ENCODE measurements at regions not wholly inside any gene's neighbourhood (a gene's known extent, or its start where the extent isn't known, plus 50 kb on each side); places are given as distances from the start of the nearest gene placed in this dataset.

DNA sequence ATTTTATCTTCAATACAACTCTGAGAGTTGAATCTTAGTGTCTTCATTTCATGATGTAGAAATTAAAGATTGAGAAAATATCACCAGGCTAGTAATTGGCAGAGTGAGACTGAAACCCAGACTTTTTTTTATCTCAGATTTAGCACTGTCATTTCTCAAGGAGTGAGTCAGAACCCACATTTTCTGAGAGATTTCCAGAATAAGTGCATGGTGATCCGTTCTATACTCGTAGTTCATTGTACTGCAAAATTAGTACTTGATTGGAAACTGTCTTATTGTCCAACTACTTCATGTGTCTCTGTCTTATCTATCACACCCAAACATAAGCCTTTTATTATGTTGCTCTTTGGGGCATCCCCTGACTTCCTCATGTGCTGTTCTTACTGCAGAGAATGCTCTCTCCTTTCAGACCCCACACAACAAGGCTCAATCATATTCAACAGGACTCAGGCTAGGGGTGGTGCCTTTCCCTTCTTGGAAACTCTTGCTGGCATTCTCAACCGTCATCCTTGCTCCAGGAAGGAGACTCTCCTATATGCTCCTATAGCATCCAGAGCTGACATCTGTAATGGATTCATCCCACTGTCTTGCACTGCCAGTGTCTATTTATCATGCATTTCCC lies 76.7 kb upstream of the BLID start:
- Histone ChIP-seq H3K27me3 (ENCODE audit: low read length) (no peaks in the 10 kb centered on the region), H3K36me3 (ENCODE audit: insufficient read depth, low read length) (no peaks in the 10 kb centered on the region), H3K4me2 (ENCODE audit: low read depth, low read length, poor library complexity, severe bottlenecking) (no peak overlapping the region), H3K9ac (ENCODE audit: low read length) (no peak overlapping the region), H3K79me2 (ENCODE audit: low read length) (no peaks in the 10 kb centered on the region), H4K20me1 (ENCODE audit: insufficient read depth, low read depth, low read length) (no peaks in the 10 kb centered on the region), H3K27ac (ENCODE audit: low read length) (no peak overlapping the region), H3K9me2 (replicated peaks; ENCODE audit: insufficient read depth, low read length) (no peaks in the 10 kb centered on the region), H3K4me1 (ENCODE audit: low read length) (no peaks in the 10 kb centered on the region), H2AFZ (ENCODE audit: low read length) (no peak overlapping the region), H3K9me3 (ENCODE audit: low read length) (no peaks in the 10 kb centered on the region), H3K4me3 (ENCODE audit: low read length) (no peak overlapping the region)
- DNase-seq, result no peak

DNA sequence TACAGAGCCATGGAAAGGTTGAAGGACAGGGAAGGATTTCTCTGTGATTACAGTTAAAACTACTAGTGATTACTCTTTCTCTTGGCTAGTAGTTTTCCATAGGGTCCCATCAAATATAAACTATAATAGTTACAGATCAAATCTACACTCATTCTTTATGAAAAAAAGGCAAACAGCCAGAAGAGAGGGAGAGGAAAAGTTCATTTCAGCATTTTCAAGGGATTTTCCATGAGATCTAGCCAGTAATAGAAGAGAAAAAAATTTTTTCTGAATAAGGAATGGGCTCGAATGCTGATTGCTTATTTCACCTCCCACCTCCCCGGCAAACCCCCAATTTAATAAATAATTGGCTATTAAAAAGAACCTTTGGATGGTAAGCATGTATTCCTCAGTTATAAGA lies 74.8 kb upstream of the BLID start:
- Histone ChIP-seq H3K27ac (ENCODE audit: low read length) (no peak overlapping the region), H3K27me3 (ENCODE audit: low read length) (no peaks in the 10 kb centered on the region), H3K4me1 (ENCODE audit: low read length) (no peaks in the 10 kb centered on the region), H3K9me3 (ENCODE audit: low read length) (no peaks in the 10 kb centered on the region), H3K9ac (ENCODE audit: low read length) (no peak overlapping the region), H3K36me3 (ENCODE audit: insufficient read depth, low read length) (no peaks in the 10 kb centered on the region), H3K4me3 (ENCODE audit: low read length) (no peak overlapping the region), H3K9me2 (replicated peaks; ENCODE audit: insufficient read depth, low read length) (no peaks in the 10 kb centered on the region), H4K20me1 (ENCODE audit: insufficient read depth, low read depth, low read length) (no peaks in the 10 kb centered on the region), H3K4me2 (ENCODE audit: low read depth, low read length, poor library complexity, severe bottlenecking) (no peak overlapping the region), H3K79me2 (ENCODE audit: low read length) (no peaks in the 10 kb centered on the region), H2AFZ (ENCODE audit: low read length) (no peak overlapping the region)
- no peak for DNase-seq

- Histone ChIP-seq H2AFZ (ENCODE audit: low read length) (no peak overlapping the region), H3K79me2 (ENCODE audit: low read length) (no peaks in the 10 kb centered on the region)
Measured at GRCh38 chr11:122189229-122189628, 73.2 kb upstream of the BLID start.

GRCh38 chr11:122187373-122188165 lies 71.6 kb upstream of the BLID start:
- Histone ChIP-seq H3K4me2 (ENCODE audit: low read depth, low read length, poor library complexity, severe bottlenecking) (no peak overlapping the region), H3K36me3 (ENCODE audit: insufficient read depth, low read length) (no peaks in the 10 kb centered on the region), H3K9me3 (ENCODE audit: low read length) (no peaks in the 10 kb centered on the region), H3K4me1 (ENCODE audit: low read length) (no peaks in the 10 kb centered on the region), H2AFZ (ENCODE audit: low read length) (no peak overlapping the region), H3K4me3 (ENCODE audit: low read length) (no peak overlapping the region), H3K27me3 (ENCODE audit: low read length) (no peaks in the 10 kb centered on the region), H3K9me2 (replicated peaks; ENCODE audit: insufficient read depth, low read length) (no peaks in the 10 kb centered on the region), H3K9ac (ENCODE audit: low read length) (no peak overlapping the region), H3K27ac (ENCODE audit: low read length) (no peak overlapping the region), H4K20me1 (ENCODE audit: insufficient read depth, low read depth, low read length) (no peaks in the 10 kb centered on the region), H3K79me2 (ENCODE audit: low read length) (no peaks in the 10 kb centered on the region)
- no peak for DNase-seq

More at GRCh38 chr11:122189229-122189628, 73.2 kb upstream of the BLID start:
- Histone ChIP-seq H3K36me3 (ENCODE audit: insufficient read depth, low read length) (no peaks in the 10 kb centered on the region), H3K27me3 (ENCODE audit: low read length) (no peaks in the 10 kb centered on the region), H3K4me1 (ENCODE audit: low read length) (no peaks in the 10 kb centered on the region), H3K4me3 (ENCODE audit: low read length) (no peak overlapping the region), H3K9me3 (ENCODE audit: low read length) (no peaks in the 10 kb centered on the region), H3K27ac (ENCODE audit: low read length) (no peak overlapping the region), H3K4me2 (ENCODE audit: low read depth, low read length, poor library complexity, severe bottlenecking) (no peak overlapping the region), H4K20me1 (ENCODE audit: insufficient read depth, low read depth, low read length) (no peaks in the 10 kb centered on the region), H3K9me2 (replicated peaks; ENCODE audit: insufficient read depth, low read length) (no peaks in the 10 kb centered on the region), H3K9ac (ENCODE audit: low read length) (no peak overlapping the region)
- no peak for DNase-seq

DNA sequence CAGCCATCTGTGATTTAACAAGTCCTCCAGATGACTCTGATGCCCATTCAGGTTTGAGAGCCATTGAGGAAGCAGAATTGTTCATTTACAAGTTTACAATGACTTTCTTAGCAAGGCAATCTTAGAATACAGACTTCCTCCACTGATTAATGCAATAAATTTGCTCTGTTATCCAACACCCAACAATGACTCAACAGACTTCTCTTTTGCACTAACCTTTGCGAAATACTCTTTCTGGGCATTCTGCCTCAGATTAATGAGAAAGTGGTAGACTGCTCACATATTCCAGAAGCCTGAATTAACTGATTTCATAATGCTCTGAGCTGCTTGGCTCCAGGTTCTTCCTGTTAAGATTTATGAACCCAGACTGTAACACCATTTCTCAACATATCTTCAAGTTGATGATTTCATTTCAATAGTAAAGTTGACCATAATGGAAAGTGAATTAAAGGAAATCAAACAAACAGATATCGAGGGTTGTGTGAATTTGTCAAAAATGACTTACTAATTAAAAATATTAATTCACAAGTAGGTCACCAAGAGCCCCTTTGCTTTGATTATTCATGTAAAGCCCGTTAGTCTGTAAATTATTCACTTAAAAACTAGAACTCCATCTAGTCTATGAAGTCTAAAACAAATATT lies 70.5 kb upstream of the BLID start:
- no peak for DNase-seq
- no peaks in the 10 kb centered on the region for H3K4me1 ChIP-seq (ENCODE audit: low read length)

GRCh38 chr11:122183933-122184332 lies 67.9 kb upstream of the BLID start:
- no peak overlapping the region for H3K4me2 ChIP-seq (ENCODE audit: low read depth, low read length, poor library complexity, severe bottlenecking)
- no peaks in the 10 kb centered on the region for H3K79me2 ChIP-seq (ENCODE audit: low read length)
- H3K9ac ChIP-seq (ENCODE audit: low read length), result no peak overlapping the region
- H3K27me3 ChIP-seq (ENCODE audit: low read length), result no peaks in the 10 kb centered on the region
- no peaks in the 10 kb centered on the region for H3K36me3 ChIP-seq (ENCODE audit: insufficient read depth, low read length)
- no peak overlapping the region for H3K27ac ChIP-seq (ENCODE audit: low read length)
- no peaks in the 10 kb centered on the region for H3K9me3 ChIP-seq (ENCODE audit: low read length)
- H2AFZ ChIP-seq (ENCODE audit: low read length), result no peak overlapping the region
- DNase-seq, result no peak
- H4K20me1 ChIP-seq (ENCODE audit: insufficient read depth, low read depth, low read length), result no peaks in the 10 kb centered on the region
- no peak overlapping the region for H3K4me3 ChIP-seq (ENCODE audit: low read length)
- no peaks in the 10 kb centered on the region for H3K9me2 ChIP-seq (replicated peaks; ENCODE audit: insufficient read depth, low read length)
- no peaks in the 10 kb centered on the region for H3K4me1 ChIP-seq (ENCODE audit: low read length)

More for the DNA sequence above, 70.5 kb upstream of the BLID start:
- Histone ChIP-seq H3K36me3 (ENCODE audit: insufficient read depth, low read length) (no peaks in the 10 kb centered on the region), H3K79me2 (ENCODE audit: low read length) (no peaks in the 10 kb centered on the region), H3K9me3 (ENCODE audit: low read length) (no peaks in the 10 kb centered on the region), H3K4me2 (ENCODE audit: low read depth, low read length, poor library complexity, severe bottlenecking) (no peak overlapping the region), H3K9ac (ENCODE audit: low read length) (no peak overlapping the region), H4K20me1 (ENCODE audit: insufficient read depth, low read depth, low read length) (no peaks in the 10 kb centered on the region), H3K4me3 (ENCODE audit: low read length) (no peak overlapping the region), H3K9me2 (replicated peaks; ENCODE audit: insufficient read depth, low read length) (no peaks in the 10 kb centered on the region), H2AFZ (ENCODE audit: low read length) (no peak overlapping the region), H3K27me3 (ENCODE audit: low read length) (no peaks in the 10 kb centered on the region), H3K27ac (ENCODE audit: low read length) (no peak overlapping the region)

DNA sequence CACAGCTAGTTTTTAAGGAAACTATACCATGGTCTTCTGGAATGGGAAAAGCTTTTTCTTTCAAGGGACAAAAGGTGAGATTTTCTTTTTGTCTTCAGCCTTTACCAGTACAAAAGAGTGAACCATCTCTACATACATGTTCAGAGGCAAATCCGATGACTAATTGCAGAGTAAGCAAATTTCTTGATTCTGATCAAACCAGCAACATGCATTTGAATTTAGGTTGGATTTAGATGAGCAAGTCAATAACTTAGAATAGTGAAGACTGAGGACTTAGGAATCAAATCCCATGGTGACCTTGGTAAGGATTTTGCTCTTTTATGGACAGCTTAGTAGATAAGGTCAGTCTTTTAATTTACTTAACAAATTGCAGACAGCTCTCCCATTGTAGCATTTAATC lies 65.9 kb upstream of the BLID start:
- Histone ChIP-seq H3K36me3 (ENCODE audit: insufficient read depth, low read length) (no peaks in the 10 kb centered on the region), H3K4me2 (ENCODE audit: low read depth, low read length, poor library complexity, severe bottlenecking) (no peak overlapping the region), H3K27me3 (ENCODE audit: low read length) (no peaks in the 10 kb centered on the region), H4K20me1 (ENCODE audit: insufficient read depth, low read depth, low read length) (no peaks in the 10 kb centered on the region), H3K9me2 (replicated peaks; ENCODE audit: insufficient read depth, low read length) (no peaks in the 10 kb centered on the region), H3K27ac (ENCODE audit: low read length) (no peak overlapping the region), H3K4me1 (ENCODE audit: low read length) (no peaks in the 10 kb centered on the region), H3K9ac (ENCODE audit: low read length) (no peak overlapping the region), H3K9me3 (ENCODE audit: low read length) (no peaks in the 10 kb centered on the region), H3K4me3 (ENCODE audit: low read length) (no peak overlapping the region), H2AFZ (ENCODE audit: low read length) (no peak overlapping the region), H3K79me2 (ENCODE audit: low read length) (no peaks in the 10 kb centered on the region)
- no peak for DNase-seq

- no peaks in the 10 kb centered on the region for H4K20me1 ChIP-seq (ENCODE audit: insufficient read depth, low read depth, low read length)
- no peak overlapping the region for H3K4me2 ChIP-seq (ENCODE audit: low read depth, low read length, poor library complexity, severe bottlenecking)
- H3K79me2 ChIP-seq (ENCODE audit: low read length), result no peaks in the 10 kb centered on the region
- no peaks in the 10 kb centered on the region for H3K27me3 ChIP-seq (ENCODE audit: low read length)
- H3K36me3 ChIP-seq (ENCODE audit: insufficient read depth, low read length), result no peaks in the 10 kb centered on the region
- H3K9ac ChIP-seq (ENCODE audit: low read length), result no peak overlapping the region
- no peaks in the 10 kb centered on the region for H3K9me2 ChIP-seq (replicated peaks; ENCODE audit: insufficient read depth, low read length)
- H3K4me3 ChIP-seq (ENCODE audit: low read length), result no peak overlapping the region
- no peaks in the 10 kb centered on the region for H3K4me1 ChIP-seq (ENCODE audit: low read length)
- H3K27ac ChIP-seq (ENCODE audit: low read length), result no peak overlapping the region
- DNase-seq, result no peak
- no peaks in the 10 kb centered on the region for H3K9me3 ChIP-seq (ENCODE audit: low read length)
- H2AFZ ChIP-seq (ENCODE audit: low read length), result no peak overlapping the region
Measured at GRCh38 chr11:122181372-122181771, 65.4 kb upstream of the BLID start.

Measured in Karpas-422 (cell line).